Trophoblast cell (in vitro differentiated cells and primary cell): ENCODE measurements at regions not wholly inside any gene's neighbourhood (a gene's known extent, or its start where the extent isn't known, plus 50 kb on each side); places are given as distances from the start of the nearest gene placed in this dataset.

Source experiments
- DNase-seq, 2 donors: peaks; one replicate each; pipeline ENCODE4 v3.0.0-alpha.2; 2016
- H2AFZ ChIP-seq: 2 replicates; pipeline ENCODE4 v1.6.1; 2013; ENCODE audit warnings: low read length, moderate library complexity, mild to moderate bottlenecking; ENCODE audit not compliant: insufficient read depth, poor library complexity
- H2AK5ac ChIP-seq: 2 replicates; pipeline ENCODE4 v1.6.1; 2013; ENCODE audit warnings: mild to moderate bottlenecking, low read length
- H2BK120ac ChIP-seq: 2 replicates; pipeline ENCODE4 v1.6.1; 2013; ENCODE audit warnings: low read length, mild to moderate bottlenecking, moderate library complexity; ENCODE audit not compliant: insufficient read depth, poor library complexity
- H2BK12ac ChIP-seq: 2 replicates; pipeline ENCODE4 v1.6.1; 2013; ENCODE audit warnings: mild to moderate bottlenecking, low read length, moderate library complexity
- H2BK5ac ChIP-seq: 2 replicates; pipeline ENCODE4 v1.6.1; 2013; ENCODE audit warnings: low read length, low read depth, moderate library complexity, mild to moderate bottlenecking; ENCODE audit not compliant: poor library complexity
- H3K14ac ChIP-seq: 2 replicates; pipeline ENCODE4 v1.6.1; 2013; ENCODE audit warnings: mild to moderate bottlenecking, low read length
- H3K18ac ChIP-seq: 2 replicates; pipeline ENCODE4 v1.6.1; 2013; ENCODE audit warnings: mild to moderate bottlenecking, low read length
- H3K23ac ChIP-seq: 2 replicates; pipeline ENCODE4 v1.6.1; 2013; ENCODE audit warnings: low read length
- H3K27ac ChIP-seq: 2 replicates; pipeline ENCODE4 v1.5.1; 2013; ENCODE audit warnings: low read depth, mild to moderate bottlenecking, inconsistent platforms, low read length, moderate library complexity
- H3K27me3 ChIP-seq: 2 replicates; pipeline ENCODE4 v1.6.1; 2013; ENCODE audit warnings: inconsistent platforms, mild to moderate bottlenecking, low read length, moderate library complexity; ENCODE audit not compliant: insufficient read depth
- H3K36me3 ChIP-seq, 2 experiments: 1 replicate in 1 of 2; 2 replicates in 1 of 2; pipeline ENCODE4 v1.6.1; 2013; ENCODE audit warnings: low read length in 2 of 2, mild to moderate bottlenecking in 2 of 2, moderate library complexity in 1 of 2; ENCODE audit not compliant: insufficient read depth in 2 of 2, control insufficient read depth in 1 of 2
- H3K4ac ChIP-seq: 2 replicates; pipeline ENCODE4 v1.6.1; 2013; ENCODE audit warnings: low read depth, mild to moderate bottlenecking, low read length, moderate library complexity
- H3K4me1 ChIP-seq, 2 experiments: 1 replicate in 1 of 2; 2 replicates in 1 of 2; pipeline ENCODE4 v1.6.1; 2013; ENCODE audit warnings: low read length in 2 of 2, mild to moderate bottlenecking in 2 of 2, moderate library complexity in 1 of 2; ENCODE audit not compliant: insufficient read depth in 2 of 2, control insufficient read depth in 1 of 2
- H3K4me2 ChIP-seq: 2 replicates; pipeline ENCODE4 v1.6.1; 2013; ENCODE audit warnings: inconsistent platforms, mild to moderate bottlenecking, low read length, moderate library complexity
- H3K4me3 ChIP-seq: 2 replicates; pipeline ENCODE4 v1.5.1; 2013; ENCODE audit warnings: mild to moderate bottlenecking, low read depth, low read length, inconsistent platforms
- H3K79me1 ChIP-seq: one replicate; pipeline ENCODE4 v1.6.1; 2013; ENCODE audit warnings: low read length
- H3K79me2 ChIP-seq: 2 replicates; pipeline ENCODE4 v1.6.1; 2013; ENCODE audit warnings: low read length, mild to moderate bottlenecking; ENCODE audit not compliant: control insufficient read depth, insufficient read depth, poor library complexity
- H3K9ac ChIP-seq: 2 replicates; pipeline ENCODE4 v1.6.1; 2013; ENCODE audit warnings: mild to moderate bottlenecking, low read length
- H3K9me3 ChIP-seq: 2 replicates; pipeline ENCODE4 v1.6.1; 2013; ENCODE audit warnings: low read depth, mild to moderate bottlenecking, control low read depth, inconsistent platforms, low read length; ENCODE audit not compliant: insufficient read depth
- H4K12ac ChIP-seq: 2 replicates; pipeline ENCODE4 v1.6.1; 2013; ENCODE audit warnings: low read depth, mild to moderate bottlenecking, low read length, moderate library complexity
- H4K8ac ChIP-seq: 2 replicates; pipeline ENCODE4 v1.6.1; 2013; ENCODE audit warnings: low read depth, mild to moderate bottlenecking, low read length, moderate library complexity
- H4K91ac ChIP-seq: one replicate; pipeline ENCODE4 v1.6.1; 2013; ENCODE audit warnings: low read depth, mild to moderate bottlenecking, low read length, moderate library complexity
- WGBS: extraction: QIAGEN DNeasy Blood & Tissue Kit; methylation state at CpG from one replicate; pipeline ENCODE4 v1.1.7; 2013; ENCODE audit warnings: missing lambda C conversion rate; ENCODE audit not compliant: insufficient read length, insufficient coverage; ENCODE audit errors: extremely low coverage; 5-methylcytosine and 5-hydroxymethylcytosine counted together

- Histone ChIP-seq H3K18ac (no peak overlapping the region), H3K27ac (no peak overlapping the region), H4K8ac (no peak overlapping the region), H2BK120ac (no peak overlapping the region), H3K79me2 (no peaks in the 10 kb centered on the region), H2BK5ac (no peak overlapping the region), H3K23ac (peak overlapping the region; percentile 61), H3K4me3 (no peak overlapping the region), H3K36me3 (no peaks in the 10 kb centered on the region), H3K9ac (no peak overlapping the region), H2AFZ (no peak overlapping the region), H2BK12ac (no peak overlapping the region), H3K4ac (no peak overlapping the region), H3K4me1 (no peaks in the 10 kb centered on the region), H2AK5ac (no peak overlapping the region), H4K91ac (no peak overlapping the region), H3K79me1 (no peaks in the 10 kb centered on the region), H3K4me2 (no peak overlapping the region), H4K12ac (no peak overlapping the region), H3K27me3 (no peaks in the 10 kb centered on the region), H3K9me3 (no peaks in the 10 kb centered on the region), H3K14ac (no peak overlapping the region)
- WGBS: no CpG with 5 or more reads among the region's 1 CpG
- DNase-seq: no peak
These were observed 59.2 kb upstream of the PLEKHA5 start for GRCh38 chr12:19070341-19070740.

DNA sequence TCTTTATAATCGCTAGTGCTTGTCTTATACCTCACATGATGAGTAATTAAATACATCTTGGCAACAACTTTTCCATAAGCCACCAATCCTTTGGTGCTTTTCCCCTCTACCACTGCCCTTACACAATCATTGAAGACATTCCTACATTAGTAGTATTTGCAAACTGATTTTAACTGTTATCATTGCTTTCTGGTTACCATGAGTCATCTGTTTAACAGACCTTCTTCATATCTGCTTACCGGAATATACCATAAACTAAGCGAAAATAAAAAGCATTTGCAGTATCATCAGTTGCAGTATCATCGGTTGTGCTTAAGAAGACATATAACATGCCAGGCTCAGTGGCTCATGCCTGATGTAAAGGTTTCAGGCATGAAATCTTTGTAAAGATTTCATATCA lies 54.8 kb upstream of the PLEKHA5 start:
- no peak overlapping the region for H3K27ac ChIP-seq
- no CpG with 5 or more reads among the region's 4 CpGs for WGBS
- H3K79me2 ChIP-seq: no peaks in the 10 kb centered on the region
- no peaks in the 10 kb centered on the region for H3K36me3 ChIP-seq
- H3K4me1 ChIP-seq: no peaks in the 10 kb centered on the region
- H4K91ac ChIP-seq: no peak overlapping the region
- H3K4ac ChIP-seq: no peak overlapping the region
- H3K79me1 ChIP-seq: no peaks in the 10 kb centered on the region
- H3K9me3 ChIP-seq: no peaks in the 10 kb centered on the region
- peak in 1 of 2 donors; percentile 10 for DNase-seq
- H3K4me3 ChIP-seq: no peak overlapping the region
- no peak overlapping the region for H3K23ac ChIP-seq
- no peak overlapping the region for H2BK12ac ChIP-seq
- H2AK5ac ChIP-seq: no peak overlapping the region
- H2AFZ ChIP-seq: no peak overlapping the region
- no peak overlapping the region for H4K8ac ChIP-seq
- no peak overlapping the region for H3K4me2 ChIP-seq
- H3K14ac ChIP-seq: no peak overlapping the region
- H4K12ac ChIP-seq: no peak overlapping the region
- no peak overlapping the region for H2BK5ac ChIP-seq
- no peak overlapping the region for H3K9ac ChIP-seq
- H2BK120ac ChIP-seq: no peak overlapping the region
- no peak overlapping the region for H3K18ac ChIP-seq
- H3K27me3 ChIP-seq: no peaks in the 10 kb centered on the region

DNA sequence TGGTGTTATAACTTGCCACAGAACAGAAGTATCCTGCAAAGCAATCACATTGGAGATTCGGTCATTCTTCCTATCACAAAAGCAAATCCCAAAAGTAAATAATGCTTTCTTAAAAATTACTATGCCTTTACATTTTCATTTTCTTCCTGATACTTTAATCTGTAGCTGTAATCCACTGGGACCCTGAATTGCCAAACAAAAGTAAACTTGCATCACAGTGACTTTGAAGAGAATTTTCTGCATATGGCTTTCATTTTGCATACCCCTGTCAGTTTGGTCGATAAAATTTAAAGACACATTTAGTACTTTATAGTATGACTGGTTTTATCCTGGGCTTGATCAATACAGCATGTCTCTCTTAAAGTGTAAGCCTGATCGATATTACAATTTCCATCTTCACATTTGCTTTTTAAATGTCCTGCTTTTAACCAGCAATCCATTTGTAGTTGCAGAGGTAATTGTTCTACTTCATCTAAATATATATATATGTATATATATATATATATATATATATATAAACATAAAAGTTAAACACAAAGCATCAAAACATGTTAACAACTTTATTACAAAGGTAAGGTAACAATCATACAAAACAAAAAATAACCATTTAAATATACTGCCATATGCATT lies 53.7 kb upstream of the PLEKHA5 start:
- WGBS: no CpG with 5 or more reads among the region's 3 CpGs
- Histone ChIP-seq H3K4me1 (no peaks in the 10 kb centered on the region), H3K36me3 (no peaks in the 10 kb centered on the region), H2BK5ac (no peak overlapping the region), H3K14ac (no peak overlapping the region), H2AK5ac (no peak overlapping the region), H3K4me2 (no peak overlapping the region), H3K79me1 (no peaks in the 10 kb centered on the region), H3K27me3 (no peaks in the 10 kb centered on the region), H3K9ac (no peak overlapping the region), H4K8ac (no peak overlapping the region), H3K4ac (no peak overlapping the region), H2AFZ (no peak overlapping the region), H3K79me2 (no peaks in the 10 kb centered on the region), H2BK12ac (no peak overlapping the region), H3K4me3 (no peak overlapping the region), H4K12ac (no peak overlapping the region), H4K91ac (no peak overlapping the region), H3K9me3 (no peaks in the 10 kb centered on the region), H3K27ac (no peak overlapping the region), H3K23ac (no peak overlapping the region), H3K18ac (no peak overlapping the region), H2BK120ac (no peak overlapping the region)
- no peak for DNase-seq
